ENCODE measurements at regions not wholly inside any gene's neighbourhood (a gene's known extent, or its start where the extent isn't known, plus 50 kb on each side); places are given as distances from the start of the nearest gene placed in this dataset.
A peak's percentile ranks its signal among the peaks of the same experiment; 100 is the strongest.

GRCh38 chr3:141418751-141419150 is 50.4 kb downstream of the ZBTB38 start:
- Histone ChIP-seq H3K4me3 (no peak overlapping the region), H3K27me3 (ENCODE audit: control insufficient read depth in 3 of 3, insufficient read depth in 3 of 3, low read length in 2 of 3) (no peaks in the 10 kb centered on the region), H3K27ac (ENCODE audit: low read depth in 1 of 2, low read length in 1 of 2) (peak overlapping the region in 1 of 2 donors; percentile 39), H3K9ac (ENCODE audit: insufficient read depth in 1 of 2, low read length in 2 of 2) (no peak overlapping the region), H3K4me1 (ENCODE audit: control insufficient read depth in 5 of 5, insufficient read depth in 5 of 5, low read length in 5 of 5) (peaks cover 0 to 20% (median 4%) of the 10 kb centered on the region in 5 donors), H3K36me3 (ENCODE audit: control insufficient read depth in 4 of 4, insufficient read depth in 4 of 4, low read length in 4 of 4) (peaks cover 14 to 30% (median 16%) of the 10 kb centered on the region in 4 donors), H3K9me3 (ENCODE audit: control insufficient read depth in 4 of 4, insufficient read depth in 3 of 4, low read length in 3 of 4) (no peaks in the 10 kb centered on the region)
- TF ChIP-seq, protein P1, sequence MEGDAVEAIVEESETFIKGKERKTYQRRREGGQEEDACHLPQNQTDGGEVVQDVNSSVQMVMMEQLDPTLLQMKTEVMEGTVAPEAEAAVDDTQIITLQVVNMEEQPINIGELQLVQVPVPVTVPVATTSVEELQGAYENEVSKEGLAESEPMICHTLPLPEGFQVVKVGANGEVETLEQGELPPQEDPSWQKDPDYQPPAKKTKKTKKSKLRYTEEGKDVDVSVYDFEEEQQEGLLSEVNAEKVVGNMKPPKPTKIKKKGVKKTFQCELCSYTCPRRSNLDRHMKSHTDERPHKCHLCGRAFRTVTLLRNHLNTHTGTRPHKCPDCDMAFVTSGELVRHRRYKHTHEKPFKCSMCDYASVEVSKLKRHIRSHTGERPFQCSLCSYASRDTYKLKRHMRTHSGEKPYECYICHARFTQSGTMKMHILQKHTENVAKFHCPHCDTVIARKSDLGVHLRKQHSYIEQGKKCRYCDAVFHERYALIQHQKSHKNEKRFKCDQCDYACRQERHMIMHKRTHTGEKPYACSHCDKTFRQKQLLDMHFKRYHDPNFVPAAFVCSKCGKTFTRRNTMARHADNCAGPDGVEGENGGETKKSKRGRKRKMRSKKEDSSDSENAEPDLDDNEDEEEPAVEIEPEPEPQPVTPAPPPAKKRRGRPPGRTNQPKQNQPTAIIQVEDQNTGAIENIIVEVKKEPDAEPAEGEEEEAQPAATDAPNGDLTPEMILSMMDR (IDR thresholded peaks at IDR 0.05; ENCODE audit: control extremely low read depth, extremely low read depth), result no peak
- WGBS, 2 donors, result 91 to 92% methylated on average over 4 of the region's 4 CpGs
- no peak for DNase-seq
- no peak for ATAC-seq (ENCODE audit: insufficient read depth, low FRiP score)

DNA sequence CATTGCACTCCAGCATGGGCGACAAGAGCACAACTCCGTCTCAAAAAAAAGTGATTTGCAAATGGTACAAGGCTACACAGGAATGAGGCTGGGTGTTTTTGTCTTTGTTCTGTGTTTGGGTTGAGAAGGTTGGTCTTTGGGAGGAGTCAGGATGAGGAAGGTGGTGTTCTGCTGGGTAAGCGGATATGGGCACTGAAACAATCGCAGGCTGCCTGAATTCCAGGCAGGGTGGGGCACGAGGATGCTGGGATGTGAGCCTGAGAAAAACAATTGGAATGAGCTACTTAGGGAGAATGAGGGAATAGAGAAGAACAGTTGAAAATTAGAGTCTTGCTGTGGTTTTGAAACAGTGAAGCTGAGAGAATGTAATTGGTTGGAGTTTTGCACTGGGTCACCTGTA is 51.6 kb downstream of the ZBTB38 start:
- no peak for ATAC-seq (ENCODE audit: insufficient read depth, low FRiP score)
- Histone ChIP-seq H3K4me3 (no peak overlapping the region), H3K4me1 (ENCODE audit: control insufficient read depth in 5 of 5, insufficient read depth in 5 of 5, low read length in 5 of 5) (peaks cover 0 to 24% (median 0%) of the 10 kb centered on the region in 5 donors), H3K9me3 (ENCODE audit: control insufficient read depth in 4 of 4, insufficient read depth in 3 of 4, low read length in 3 of 4) (no peaks in the 10 kb centered on the region), H3K36me3 (ENCODE audit: control insufficient read depth in 4 of 4, insufficient read depth in 4 of 4, low read length in 4 of 4) (peaks cover 7 to 18% (median 11%) of the 10 kb centered on the region in 4 donors), H3K27me3 (ENCODE audit: control insufficient read depth in 3 of 3, insufficient read depth in 3 of 3, low read length in 2 of 3) (no peaks in the 10 kb centered on the region), H3K9ac (ENCODE audit: insufficient read depth in 1 of 2, low read length in 2 of 2) (no peak overlapping the region), H3K27ac (ENCODE audit: low read depth in 1 of 2, low read length in 1 of 2) (peak overlapping the region; percentile 33 to 51)
- DNase-seq, result no peak
- TF ChIP-seq, protein P1 (IDR thresholded peaks at IDR 0.05; ENCODE audit: control extremely low read depth, extremely low read depth), result no peak
- 73 to 77% methylated on average over 5 of the region's 5 CpGs for WGBS, 2 donors

- TF ChIP-seq, protein P1 (IDR thresholded peaks at IDR 0.05; ENCODE audit: control extremely low read depth, extremely low read depth), result no peak
- Histone ChIP-seq H3K9ac (ENCODE audit: insufficient read depth in 1 of 2, low read length in 2 of 2) (no peak overlapping the region), H3K4me3 (no peak overlapping the region), H3K27me3 (ENCODE audit: control insufficient read depth in 3 of 3, insufficient read depth in 3 of 3, low read length in 2 of 3) (no peaks in the 10 kb centered on the region), H3K36me3 (ENCODE audit: control insufficient read depth in 4 of 4, insufficient read depth in 4 of 4, low read length in 4 of 4) (peaks cover 0 to 14% (median 10%) of the 10 kb centered on the region in 4 donors), H3K27ac (ENCODE audit: low read depth in 1 of 2, low read length in 1 of 2) (peak overlapping the region in 1 of 2 donors; percentile 72), H3K4me1 (ENCODE audit: control insufficient read depth in 5 of 5, insufficient read depth in 5 of 5, low read length in 5 of 5) (peaks cover 5 to 19% (median 5%) of the 10 kb centered on the region in 5 donors), H3K9me3 (ENCODE audit: control insufficient read depth in 4 of 4, insufficient read depth in 3 of 4, low read length in 3 of 4) (no peaks in the 10 kb centered on the region)
- DNase-seq (no peak), ATAC-seq (ENCODE audit: insufficient read depth, low FRiP score) (no peak)
- WGBS, 2 donors, result 97 to 100% methylated on average over 2 of the region's 2 CpGs
These were observed 52.9 kb downstream of the ZBTB38 start for GRCh38 chr3:141421186-141421585.

Measured in lung (tissue), 11 donors.